Suppressor macrophage treated with lipopolysaccharide for 1 hour (primary cell): ENCODE measurements at regions not wholly inside any gene's neighbourhood (a gene's known extent, or its start where the extent isn't known, plus 50 kb on each side); places are given as distances from the start of the nearest gene placed in this dataset.
"Not testable (repeated sequence)": the region's sequence is repeated elsewhere in the genome, so short reads cannot be mapped to it uniquely, and the experiment has no call there.

Experiments used
- DNase-seq, 3 donors: peaks; one replicate each; pipeline ENCODE4 v3.0.0-alpha.2; 2020 to 2022

- DNase-seq = no peak
Measured at GRCh38 chr5:54404568-54404967, 50.9 kb upstream of the HSPB3 start.

GRCh38 chr5:54403885-54404416 is 51.5 kb upstream of the HSPB3 start:
- DNase-seq = no peak

GRCh38 chr5:54403121-54403520 is 52.4 kb upstream of the HSPB3 start:
- no peak for DNase-seq

GRCh38 chr5:54401515-54401914 is 54.0 kb upstream of the HSPB3 start:
- peak; percentile 10 to 34 (median 19) for DNase-seq

GRCh38 chr5:54398191-54398590 is 57.3 kb upstream of the HSPB3 start:
- DNase-seq = no peak

GRCh38 chr5:54397420-54397819 is 58.1 kb upstream of the HSPB3 start:
- no peak for DNase-seq

GRCh38 chr5:54393007-54393406 is 62.5 kb upstream of the HSPB3 start:
- DNase-seq = not testable (repeated sequence)

- no peak for DNase-seq
Measured at GRCh38 chr5:54390539-54391031, 64.9 kb upstream of the HSPB3 start.

GRCh38 chr5:54390015-54390414 is 65.5 kb upstream of the HSPB3 start:
- no peak for DNase-seq

GRCh38 chr5:54389399-54389798 is 66.1 kb upstream of the HSPB3 start:
- DNase-seq = peak; percentile 13 to 31 (median 19)

- no peak for DNase-seq
Measured at GRCh38 chr5:54388811-54389210, 66.7 kb upstream of the HSPB3 start.

- DNase-seq = peak in 1 of 3 donors; percentile 12
Measured at GRCh38 chr5:54388409-54388808, 67.1 kb upstream of the HSPB3 start.

GRCh38 chr5:54387659-54388232 is 67.8 kb upstream of the HSPB3 start:
- no peak for DNase-seq

GRCh38 chr5:54387031-54387430 is 68.5 kb upstream of the HSPB3 start:
- DNase-seq = no peak

GRCh38 chr5:54385994-54386393 is 69.5 kb upstream of the HSPB3 start:
- DNase-seq = no peak

- DNase-seq = no peak
Measured at GRCh38 chr5:54384356-54384933, 71.1 kb upstream of the HSPB3 start.

GRCh38 chr5:54383941-54384340 is 71.6 kb upstream of the HSPB3 start:
- peak in 1 of 3 donors; percentile 16 for DNase-seq

GRCh38 chr5:54383225-54383901 is 72.1 kb upstream of the HSPB3 start:
- DNase-seq = peak in 1 of 3 donors; percentile 16

- DNase-seq = not testable (repeated sequence)
Measured at GRCh38 chr5:54381319-54381718, 70.9 kb upstream of the ARL15 start.

- DNase-seq = no peak
Measured at GRCh38 chr5:54379590-54379989, 69.2 kb upstream of the ARL15 start.

- DNase-seq = no peak
Measured at GRCh38 chr5:54378707-54379106, 68.3 kb upstream of the ARL15 start.

- not testable (repeated sequence) for DNase-seq
Measured at GRCh38 chr5:54377339-54377738, 67.0 kb upstream of the ARL15 start.

- no peak for DNase-seq
Measured at GRCh38 chr5:54370982-54371381, 60.6 kb upstream of the ARL15 start.

GRCh38 chr5:54367844-54368243 is 57.5 kb upstream of the ARL15 start:
- no peak for DNase-seq
